ENCODE measurements at regions not wholly inside any gene's neighbourhood (a gene's known extent, or its start where the extent isn't known, plus 50 kb on each side); places are given as distances from the start of the nearest gene placed in this dataset.

DNA sequence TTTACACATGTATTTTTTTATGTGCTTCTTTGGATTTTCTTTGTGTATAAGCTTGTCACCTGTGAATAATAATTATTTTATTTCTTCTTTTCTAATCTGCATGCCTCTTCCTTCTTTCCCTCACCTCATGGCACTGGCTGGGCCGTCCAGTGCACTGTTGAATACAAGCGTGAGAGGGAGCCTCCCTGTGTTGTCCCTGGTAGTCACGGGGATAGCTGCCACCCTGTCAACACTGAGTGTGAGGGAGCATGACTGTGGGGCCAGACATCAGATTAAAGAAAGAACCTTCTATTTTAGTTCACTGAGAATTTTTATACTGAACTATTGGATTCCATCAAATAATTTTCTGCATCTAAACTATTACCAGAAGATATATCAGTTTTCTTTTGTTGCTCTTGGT, 187.9 kb downstream of the CDC14C start:
- TF ChIP-seq, protein P1, sequence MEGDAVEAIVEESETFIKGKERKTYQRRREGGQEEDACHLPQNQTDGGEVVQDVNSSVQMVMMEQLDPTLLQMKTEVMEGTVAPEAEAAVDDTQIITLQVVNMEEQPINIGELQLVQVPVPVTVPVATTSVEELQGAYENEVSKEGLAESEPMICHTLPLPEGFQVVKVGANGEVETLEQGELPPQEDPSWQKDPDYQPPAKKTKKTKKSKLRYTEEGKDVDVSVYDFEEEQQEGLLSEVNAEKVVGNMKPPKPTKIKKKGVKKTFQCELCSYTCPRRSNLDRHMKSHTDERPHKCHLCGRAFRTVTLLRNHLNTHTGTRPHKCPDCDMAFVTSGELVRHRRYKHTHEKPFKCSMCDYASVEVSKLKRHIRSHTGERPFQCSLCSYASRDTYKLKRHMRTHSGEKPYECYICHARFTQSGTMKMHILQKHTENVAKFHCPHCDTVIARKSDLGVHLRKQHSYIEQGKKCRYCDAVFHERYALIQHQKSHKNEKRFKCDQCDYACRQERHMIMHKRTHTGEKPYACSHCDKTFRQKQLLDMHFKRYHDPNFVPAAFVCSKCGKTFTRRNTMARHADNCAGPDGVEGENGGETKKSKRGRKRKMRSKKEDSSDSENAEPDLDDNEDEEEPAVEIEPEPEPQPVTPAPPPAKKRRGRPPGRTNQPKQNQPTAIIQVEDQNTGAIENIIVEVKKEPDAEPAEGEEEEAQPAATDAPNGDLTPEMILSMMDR (IDR thresholded peaks at IDR 0.05) = no peak

GRCh38 chr7:49112647-49113046, 188.3 kb downstream of the CDC14C start:
- TF ChIP-seq, protein P1 (IDR thresholded peaks at IDR 0.05) = no peak

GRCh38 chr7:49119706-49120105, 195.4 kb downstream of the CDC14C start:
- TF ChIP-seq, protein P1 (IDR thresholded peaks at IDR 0.05) = no peak

DNA sequence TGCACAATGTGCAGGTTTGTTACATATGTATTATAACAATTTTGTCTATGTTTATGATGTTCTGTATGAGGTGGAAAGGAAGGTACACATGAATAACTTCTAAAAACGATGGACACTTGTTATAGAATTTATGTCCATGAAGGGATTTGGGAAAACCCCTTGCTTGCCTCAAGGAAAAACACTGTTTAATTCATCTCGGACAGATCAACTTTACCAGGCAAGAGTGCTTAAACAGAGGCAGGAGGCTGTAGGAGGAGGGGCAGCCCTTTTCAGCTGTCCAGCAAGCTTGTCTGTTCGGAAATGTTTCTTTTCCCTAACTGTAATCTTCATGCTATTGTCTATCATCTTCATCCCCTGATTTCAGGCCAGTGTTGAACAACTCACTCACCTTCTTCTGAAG, 200.9 kb downstream of the CDC14C start:
- TF ChIP-seq, protein P1 (IDR thresholded peaks at IDR 0.05) = no peak

DNA sequence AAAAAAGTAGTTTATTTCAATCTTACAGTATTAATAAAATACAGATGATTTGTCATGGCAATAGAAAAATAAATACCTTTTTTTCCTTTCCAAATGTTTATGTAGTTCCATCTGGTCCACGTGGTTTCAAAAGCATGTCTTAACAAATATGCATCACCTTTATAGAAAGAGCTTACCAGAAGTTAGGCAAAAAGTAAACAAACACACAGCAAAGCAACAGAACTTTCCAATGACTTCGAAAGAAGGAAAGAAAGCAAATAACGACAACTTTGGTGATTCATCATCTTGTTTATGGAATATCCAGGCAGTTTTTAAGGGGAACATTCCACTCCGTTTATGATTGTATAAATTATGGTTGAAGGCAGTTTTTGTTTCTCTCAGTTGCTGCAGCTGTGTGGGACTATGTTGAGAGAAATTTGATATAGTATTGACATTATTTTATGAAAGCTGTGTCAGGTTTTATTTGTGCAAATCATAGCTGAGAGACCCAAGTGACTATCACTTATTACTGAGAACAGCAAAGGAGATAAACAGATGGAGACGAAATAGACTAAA, 203.1 kb downstream of the CDC14C start:
- TF ChIP-seq, protein P1 (IDR thresholded peaks at IDR 0.05) = no peak

GRCh38 chr7:49137978-49138377, 213.6 kb downstream of the CDC14C start:
- TF ChIP-seq, protein P1 (IDR thresholded peaks at IDR 0.05) = no peak

DNA sequence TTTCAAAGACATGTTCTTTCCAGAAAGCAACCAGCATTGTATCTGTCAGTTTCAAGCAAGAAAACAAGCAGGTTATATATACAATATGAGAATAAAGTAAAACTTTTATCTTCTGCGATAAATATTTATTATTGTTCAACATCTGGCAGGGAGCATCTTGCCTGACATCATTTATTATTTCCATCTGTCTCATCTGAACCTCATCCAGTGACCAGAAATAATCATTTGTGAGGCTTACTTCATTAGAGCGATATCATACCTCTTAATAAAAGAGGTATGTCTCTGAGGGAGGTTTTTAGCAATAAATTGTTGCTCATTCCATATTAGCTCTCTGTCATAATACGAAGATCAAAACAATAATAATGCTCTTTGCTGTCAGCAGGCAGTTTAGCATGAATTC, 226.1 kb downstream of the CDC14C start:
- TF ChIP-seq, protein P1 (IDR thresholded peaks at IDR 0.05) = no peak

DNA sequence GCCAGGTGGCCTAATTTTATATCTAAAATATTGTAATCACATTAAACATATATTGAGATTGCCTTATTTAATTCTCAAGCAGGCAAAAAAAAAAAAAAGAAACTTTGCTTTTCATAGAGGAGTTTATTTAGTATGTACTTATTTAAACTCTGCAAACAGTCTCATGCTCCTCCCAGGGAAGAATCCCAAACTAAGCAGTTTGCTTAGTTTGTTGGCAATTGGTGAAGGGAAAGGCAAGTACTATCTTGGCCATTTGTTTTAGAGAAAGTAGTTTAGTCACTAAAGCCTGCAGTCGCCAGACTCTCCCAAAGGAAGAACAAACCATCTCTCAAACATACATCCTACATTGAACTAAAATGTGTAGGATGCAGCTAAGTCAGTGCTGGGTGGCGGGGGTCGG, 226.8 kb downstream of the CDC14C start:
- TF ChIP-seq, protein P1 (IDR thresholded peaks at IDR 0.05) = no peak
